ENCODE measurements at regions not wholly inside any gene's neighbourhood (a gene's known extent, or its start where the extent isn't known, plus 50 kb on each side); places are given as distances from the start of the nearest gene placed in this dataset.
"Not testable (repeated sequence)": the region's sequence is repeated elsewhere in the genome, so short reads cannot be mapped to it uniquely, and the experiment has no call there.

GRCh38 chr1:83270801-83271200 lies 728.1 kb downstream of the TTLL7 start:
- not testable (repeated sequence) for TF ChIP-seq CTCF, POLR2A (IDR thresholded peaks at IDR 0.05)

Data from upper lobe of left lung (tissue), 4 donors.